ENCODE measurements at regions not wholly inside any gene's neighbourhood (a gene's known extent, or its start where the extent isn't known, plus 50 kb on each side); places are given as distances from the start of the nearest gene placed in this dataset.

DNA sequence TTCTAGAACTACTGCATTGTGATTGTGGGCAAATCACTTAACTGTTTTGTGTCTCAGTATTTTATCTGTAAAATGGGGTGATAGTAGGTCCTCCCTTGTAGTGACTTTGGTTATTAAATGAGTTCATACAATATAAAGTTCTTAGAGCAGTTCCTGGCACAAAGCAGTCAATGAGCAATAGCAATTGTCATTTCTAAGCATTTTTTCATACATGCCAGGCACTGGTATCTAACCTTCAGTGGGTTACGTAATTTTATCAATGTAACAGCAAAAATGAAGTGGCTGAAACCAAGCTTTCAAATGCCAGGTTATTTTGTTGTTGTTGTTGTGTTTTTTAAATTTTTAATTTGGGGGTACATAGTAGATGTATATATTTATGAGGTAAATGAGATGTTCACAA, 401.9 kb downstream of the MEIS1 start:
- no peak for DNase-seq (ENCODE audit: low read depth in 4 of 4, low spot score in 2 of 4)

DNA sequence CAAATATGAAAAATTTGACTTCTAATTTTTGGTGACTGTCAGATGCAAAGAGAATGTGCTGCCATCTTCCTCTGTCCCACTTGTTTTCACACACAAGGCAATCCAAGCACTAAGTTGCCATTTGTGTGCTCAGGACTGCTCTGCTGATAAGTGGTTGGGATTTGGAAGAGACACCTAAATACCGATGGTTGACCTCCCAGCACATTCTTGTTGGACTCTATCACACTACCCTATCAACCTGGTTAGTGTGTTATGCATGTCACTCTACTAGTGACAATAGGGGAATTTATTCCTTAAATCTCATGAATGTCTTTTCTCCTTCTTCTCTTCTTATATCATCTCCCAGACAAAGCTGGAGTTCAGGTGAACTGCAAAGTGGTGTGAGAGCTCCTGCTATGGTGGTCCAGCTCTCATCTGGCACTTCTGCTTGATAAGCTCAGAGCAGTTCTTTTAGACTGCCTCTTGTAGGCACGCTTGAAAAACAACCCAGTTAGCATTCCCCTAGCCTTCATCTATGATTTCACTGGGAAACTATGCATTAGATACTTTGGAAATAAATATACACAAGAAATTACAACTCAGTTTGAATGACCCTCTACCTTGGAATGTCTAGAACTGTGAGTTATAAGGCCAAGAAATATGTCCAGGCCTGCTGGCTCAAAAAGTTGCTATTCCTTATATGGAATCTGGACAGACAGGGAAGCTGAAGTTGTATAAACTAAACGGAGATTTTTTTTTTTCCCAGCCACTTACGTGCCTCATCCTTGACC, 404.8 kb downstream of the MEIS1 start:
- DNase-seq (ENCODE audit: low read depth in 4 of 4, low spot score in 2 of 4): no peak

DNA sequence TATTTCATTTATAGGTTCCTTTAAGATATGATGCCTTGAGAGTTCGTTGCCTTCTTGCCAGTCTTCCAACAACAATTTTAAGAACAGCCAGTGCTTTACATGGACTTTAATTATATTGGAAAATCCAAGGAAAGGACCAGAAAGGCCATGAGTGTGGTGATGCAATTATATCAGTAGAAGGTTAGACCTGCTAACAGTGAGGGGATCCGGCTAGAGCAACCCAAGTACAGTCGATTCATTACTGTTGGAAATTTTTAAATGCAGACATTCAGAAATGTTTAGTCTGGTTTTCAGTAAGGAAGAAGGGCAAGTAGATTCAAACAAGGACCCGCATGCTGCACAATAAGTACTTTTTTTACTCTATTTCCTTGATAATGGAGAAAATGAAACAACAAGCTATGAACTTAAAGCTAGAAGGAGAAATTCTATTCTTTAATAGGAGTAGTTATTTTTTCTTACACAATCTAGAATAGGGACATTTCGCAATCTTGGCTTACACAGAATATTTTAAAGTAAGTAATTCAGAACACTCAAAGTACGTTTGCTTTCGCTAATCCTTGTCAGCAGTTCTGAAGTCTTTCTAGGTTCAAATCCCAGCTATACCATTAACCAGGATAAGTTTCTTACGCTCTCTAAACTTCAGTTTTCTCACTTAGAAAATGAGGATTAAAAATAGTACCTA, 405.5 kb downstream of the MEIS1 start:
- DNase-seq (ENCODE audit: low read depth in 4 of 4, low spot score in 2 of 4): no peak

GRCh38 chr2:66843847-66844246, 408.9 kb downstream of the MEIS1 start:
- no peak for DNase-seq (ENCODE audit: low read depth in 4 of 4, low spot score in 2 of 4)

DNA sequence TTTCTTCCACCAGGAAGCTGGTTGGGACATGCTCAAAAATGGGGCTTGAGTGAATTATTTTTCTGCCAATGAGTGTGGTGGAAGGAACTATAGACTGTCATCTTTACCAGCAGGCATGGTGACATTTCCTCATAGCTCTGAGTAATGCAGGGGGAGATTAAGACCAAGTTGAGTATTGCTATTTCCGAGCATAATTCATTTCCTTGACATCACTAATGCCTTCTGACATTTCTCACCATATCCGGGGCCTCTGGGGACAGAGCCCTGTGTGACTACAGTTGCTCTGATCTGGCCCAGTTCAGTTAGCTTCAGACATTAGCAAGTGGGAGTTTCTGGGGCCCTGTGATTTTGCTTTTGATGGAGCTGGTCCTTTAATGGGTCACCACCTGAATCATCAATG, 410.4 kb downstream of the MEIS1 start:
- DNase-seq (ENCODE audit: low read depth in 4 of 4, low spot score in 2 of 4): no peak

- no peak for DNase-seq (ENCODE audit: low read depth in 4 of 4, low spot score in 2 of 4)
Observed at GRCh38 chr2:66846887-66847286, 412.0 kb downstream of the MEIS1 start.

DNA sequence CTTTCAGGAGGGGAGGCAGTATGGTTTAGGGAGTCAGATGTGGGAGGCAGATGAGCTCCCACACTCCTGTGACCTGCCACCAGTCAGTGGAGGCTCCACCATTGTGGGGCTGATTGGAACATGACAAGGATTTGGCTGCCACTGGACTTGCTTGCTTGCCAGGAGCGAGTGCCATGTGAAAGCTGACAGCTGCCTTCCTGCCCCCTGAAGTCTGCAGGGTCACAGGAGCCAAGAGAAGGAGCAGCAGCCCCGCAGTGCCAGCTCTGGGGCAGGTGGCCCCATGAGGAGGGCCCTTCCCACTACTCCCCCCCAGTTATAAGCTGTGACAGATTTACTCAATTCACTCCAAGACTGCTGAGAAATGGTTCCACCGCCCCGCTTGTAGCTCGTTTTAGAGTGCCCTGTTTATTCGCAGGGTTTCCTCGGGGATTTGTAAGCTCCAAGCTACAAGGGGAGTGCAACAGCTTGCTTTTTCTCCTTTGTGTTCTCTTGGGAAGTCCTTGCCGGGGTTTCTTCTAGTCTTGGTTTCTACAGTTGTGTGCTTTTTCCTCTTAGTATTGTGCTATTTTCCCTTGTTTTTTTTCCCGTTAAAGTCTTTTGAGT, 414.3 kb downstream of the MEIS1 start:
- DNase-seq (ENCODE audit: low read depth in 4 of 4, low spot score in 2 of 4): no peak

DNA sequence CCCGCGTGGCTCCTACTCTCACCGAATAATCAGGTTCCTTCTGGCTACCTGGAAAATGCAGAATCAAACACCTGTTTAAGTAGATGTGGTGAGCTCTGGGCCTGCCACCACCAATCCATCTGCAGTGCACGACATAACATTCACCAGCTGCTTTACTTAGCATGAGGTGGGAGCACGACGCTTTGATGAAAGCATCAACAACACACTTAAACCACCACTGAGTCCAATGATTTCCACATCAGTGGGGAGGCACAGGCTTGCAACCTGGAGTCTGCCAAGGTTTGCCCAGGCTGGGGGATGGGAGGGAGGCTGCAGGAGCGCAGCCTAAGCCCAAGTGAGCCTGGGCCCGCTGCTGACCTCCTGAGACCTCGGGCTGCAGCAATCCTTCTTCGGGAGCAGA, 415.5 kb downstream of the MEIS1 start:
- DNase-seq (ENCODE audit: low read depth in 4 of 4, low spot score in 2 of 4): no peak

DNA sequence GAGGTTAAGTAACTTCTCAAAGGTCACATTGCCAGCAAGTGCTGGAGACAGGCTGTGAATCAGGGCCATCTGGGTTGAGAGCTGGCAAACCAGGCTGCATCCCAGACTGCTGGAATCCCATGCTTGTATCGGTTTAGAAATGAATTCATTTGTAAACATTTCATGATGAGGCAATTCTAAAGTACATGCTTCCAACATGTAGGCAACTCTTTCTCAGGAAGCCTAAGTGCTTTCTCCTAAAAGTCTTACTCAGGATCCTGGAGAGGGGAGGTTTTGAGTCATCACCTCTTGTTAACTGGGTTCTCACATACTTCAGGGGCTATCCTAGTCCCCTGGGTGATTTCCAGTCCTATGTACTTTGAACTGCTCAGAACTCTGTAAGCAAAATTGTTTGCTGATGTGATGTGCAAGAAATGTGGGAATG, 416.5 kb downstream of the MEIS1 start:
- no peak for DNase-seq (ENCODE audit: low read depth in 4 of 4, low spot score in 2 of 4)

GRCh38 chr2:66852953-66853352, 418.0 kb downstream of the MEIS1 start:
- no peak for DNase-seq (ENCODE audit: low read depth in 4 of 4, low spot score in 2 of 4)

GRCh38 chr2:66853585-66853984, 418.7 kb downstream of the MEIS1 start:
- no peak for DNase-seq (ENCODE audit: low read depth in 4 of 4, low spot score in 2 of 4)

GRCh38 chr2:66854298-66854697, 419.4 kb downstream of the MEIS1 start:
- no peak for DNase-seq (ENCODE audit: low read depth in 4 of 4, low spot score in 2 of 4)

DNA sequence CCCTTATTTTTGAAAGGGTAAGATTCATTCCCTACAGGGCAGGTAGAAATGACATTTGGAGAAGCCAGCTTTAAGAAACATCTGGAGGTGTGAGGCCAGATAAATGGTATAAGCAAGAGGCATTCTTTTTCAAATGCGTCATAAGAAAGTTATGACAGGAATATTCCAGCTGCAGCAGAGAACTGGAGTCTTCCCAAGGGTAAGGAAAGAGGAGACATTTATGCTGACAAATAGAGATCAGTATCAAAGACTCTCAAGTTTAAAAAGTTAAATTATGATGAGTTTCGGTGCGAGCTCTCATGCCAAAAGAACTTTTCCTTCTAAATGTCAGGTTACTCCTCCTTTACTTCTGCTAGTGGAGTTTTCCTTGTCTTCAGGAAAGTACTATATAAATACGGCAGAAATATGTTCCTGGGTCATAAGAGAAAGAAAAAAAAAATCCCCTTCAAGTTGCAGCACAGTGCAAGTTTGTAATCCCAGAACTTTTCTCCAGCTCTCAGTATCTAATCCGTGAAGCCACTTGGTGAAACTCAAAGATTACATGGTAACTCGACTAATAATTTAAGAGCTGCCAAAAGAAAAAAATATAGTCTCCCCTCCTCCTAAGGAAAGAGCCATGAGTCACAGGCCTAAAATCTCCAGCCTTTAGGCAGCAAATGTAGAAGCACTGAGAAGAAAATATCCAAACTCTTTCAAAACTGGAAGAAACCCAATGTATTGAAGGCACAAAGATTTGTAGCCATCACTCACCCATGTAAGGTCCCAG, 428.1 kb downstream of the MEIS1 start:
- no peak for DNase-seq (ENCODE audit: low read depth in 4 of 4, low spot score in 2 of 4)

- no peak for DNase-seq (ENCODE audit: low read depth in 4 of 4, low spot score in 2 of 4)
Observed at GRCh38 chr2:66865161-66865560, 430.2 kb downstream of the MEIS1 start.

GRCh38 chr2:66866331-66867062, 431.6 kb downstream of the MEIS1 start:
- no peak for DNase-seq (ENCODE audit: low read depth in 4 of 4, low spot score in 2 of 4)

- DNase-seq (ENCODE audit: low read depth in 4 of 4, low spot score in 2 of 4): no peak
Observed at GRCh38 chr2:66867063-66867441, 432.1 kb downstream of the MEIS1 start.

- DNase-seq (ENCODE audit: low read depth in 4 of 4, low spot score in 2 of 4): no peak
Observed at GRCh38 chr2:66869076-66869475, 434.2 kb downstream of the MEIS1 start.

DNA sequence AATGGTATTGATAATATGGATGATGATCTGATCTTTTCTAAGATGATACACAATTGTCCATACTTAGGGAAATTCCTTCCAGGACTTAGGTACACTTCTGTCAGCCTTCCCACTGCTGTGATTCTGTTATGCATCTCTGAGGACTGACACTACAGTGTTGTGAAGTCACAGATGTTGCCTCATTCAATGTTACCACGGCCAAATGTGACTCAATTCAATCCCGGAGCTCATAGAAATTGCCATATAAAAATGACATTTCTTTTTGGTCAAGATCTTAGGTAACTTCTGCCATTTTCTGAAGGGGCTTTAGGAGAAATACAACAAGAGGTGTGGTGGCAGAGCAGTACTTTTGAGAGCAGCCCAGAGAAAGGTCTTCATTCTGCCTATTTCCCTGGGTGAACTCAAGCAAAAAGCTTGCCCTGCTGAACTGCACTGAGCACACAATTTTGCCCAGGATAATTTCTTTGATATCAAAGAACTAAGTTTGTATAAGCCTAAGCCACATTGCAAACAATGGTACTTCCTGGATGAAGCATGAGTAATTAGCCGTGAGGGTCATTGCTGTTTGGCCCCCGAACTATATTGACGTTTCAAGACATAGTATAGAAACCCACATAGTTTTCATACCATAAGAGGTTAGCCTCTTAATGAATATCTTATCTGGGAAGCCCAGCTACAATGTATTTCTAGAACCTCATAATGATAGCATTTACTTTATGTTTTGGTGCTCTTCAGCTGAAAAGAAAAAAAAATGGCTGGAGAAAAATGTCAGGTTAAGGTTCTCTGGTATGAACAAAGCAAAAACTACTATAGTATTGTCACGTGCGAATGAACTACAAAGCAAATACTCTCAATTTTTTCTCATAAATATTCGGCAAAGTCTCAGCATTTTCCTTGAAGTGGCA, 437.4 kb downstream of the MEIS1 start:
- no peak for DNase-seq (ENCODE audit: low read depth in 4 of 4, low spot score in 2 of 4)

- DNase-seq (ENCODE audit: low read depth in 4 of 4, low spot score in 2 of 4): no peak
Observed at GRCh38 chr2:66872986-66873754, 438.2 kb downstream of the MEIS1 start.

Data from left renal cortex interstitium (tissue), 4 donors.